MG63 (cell line): ENCODE measurements at regions not wholly inside any gene's neighbourhood (a gene's known extent, or its start where the extent isn't known, plus 50 kb on each side); places are given as distances from the start of the nearest gene placed in this dataset.

Experiments
- DNase-seq: peaks from one replicate; pipeline ENCODE4 v3.0.0-alpha.2; 2020
- H3K27me3 ChIP-seq: fragments of 250-450 bp; sonication (Bioruptor Pico); 2 replicates; pipeline ENCODE4 v1.5.1; 2020; ENCODE audit warnings: mild to moderate bottlenecking, moderate library complexity
- H3K36me3 ChIP-seq: fragments of 250-450 bp; sonication (Bioruptor Pico); 2 replicates; pipeline ENCODE4 v1.5.1; 2020; ENCODE audit warnings: mild to moderate bottlenecking, moderate library complexity
- H3K4me3 ChIP-seq: fragments of 250-450 bp; sonication (Bioruptor Pico); 2 replicates; pipeline ENCODE4 v1.5.1; 2020; ENCODE audit warnings: mild to moderate bottlenecking, moderate library complexity
- H3K9me3 ChIP-seq: fragments of 250-450 bp; sonication (Bioruptor Pico); 2 replicates; pipeline ENCODE4 v1.5.1; 2020; ENCODE audit warnings: mild to moderate bottlenecking, moderate library complexity

DNA sequence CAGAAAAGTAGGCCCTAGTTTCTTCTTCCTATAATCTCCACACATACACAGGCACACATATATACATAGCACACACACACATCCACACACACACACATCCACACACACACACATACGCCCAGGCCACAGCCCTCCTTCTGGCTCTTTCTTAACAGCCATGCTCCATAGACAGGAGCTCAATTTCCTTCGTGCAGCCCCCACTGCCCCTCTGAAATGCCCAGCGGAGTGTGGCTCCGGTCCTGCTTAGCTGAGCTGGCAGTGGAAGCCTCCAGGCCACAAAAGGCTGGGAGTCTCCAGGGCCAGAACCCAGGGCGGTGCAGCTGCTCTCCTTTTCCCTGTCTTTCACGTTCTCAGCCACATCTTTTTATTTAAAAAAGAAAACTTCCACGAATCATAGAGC, 282.9 kb upstream of the IGFBP3 start:
- no peak for DNase-seq
- H3K27me3 ChIP-seq, result no peaks in the 10 kb centered on the region
- no peaks in the 10 kb centered on the region for H3K9me3 ChIP-seq
- H3K4me3 ChIP-seq, result no peak overlapping the region
- H3K36me3 ChIP-seq, result no peaks in the 10 kb centered on the region

- Histone ChIP-seq H3K27me3 (no peaks in the 10 kb centered on the region), H3K9me3 (no peaks in the 10 kb centered on the region), H3K36me3 (no peaks in the 10 kb centered on the region), H3K4me3 (no peak overlapping the region)
- no peak for DNase-seq
Measured at GRCh38 chr7:46202379-46202778, 281.3 kb upstream of the IGFBP3 start.

DNA sequence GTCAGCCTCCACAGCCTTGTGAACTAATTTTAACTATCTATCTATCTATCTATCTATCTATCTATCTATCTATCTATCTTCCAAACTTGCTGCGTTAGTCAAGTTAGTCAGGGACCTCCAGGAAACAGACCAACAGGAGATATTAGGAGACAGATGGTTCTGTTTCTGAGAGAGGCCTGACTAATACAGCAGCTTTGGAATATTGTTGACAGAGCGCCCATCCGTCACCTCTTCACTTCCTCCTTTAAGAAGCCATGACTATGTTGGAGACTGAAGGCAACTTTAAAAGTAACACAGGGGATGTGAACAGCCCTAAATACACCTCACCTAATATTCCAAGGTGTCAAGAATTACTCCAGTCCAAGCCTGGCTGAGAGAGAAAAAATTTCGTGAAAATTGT, 280.9 kb upstream of the IGFBP3 start:
- H3K4me3 ChIP-seq, result no peak overlapping the region
- no peak for DNase-seq
- H3K27me3 ChIP-seq, result no peaks in the 10 kb centered on the region
- H3K36me3 ChIP-seq, result no peaks in the 10 kb centered on the region
- H3K9me3 ChIP-seq, result no peaks in the 10 kb centered on the region

- Histone ChIP-seq H3K9me3 (0 out of 2 replicates have a peak, but pooled peaks cover 3% of the 10 kb centered on the region), H3K36me3 (no peaks in the 10 kb centered on the region), H3K27me3 (no peaks in the 10 kb centered on the region), H3K4me3 (no peak overlapping the region)
- no peak for DNase-seq
Measured at GRCh38 chr7:46198701-46199100, 277.6 kb upstream of the IGFBP3 start.

- DNase-seq, result no peak
- Histone ChIP-seq H3K4me3 (no peak overlapping the region), H3K27me3 (no peaks in the 10 kb centered on the region), H3K36me3 (no peaks in the 10 kb centered on the region), H3K9me3 (0 out of 2 replicates have a peak, but pooled peaks cover 3% of the 10 kb centered on the region)
Measured at GRCh38 chr7:46197785-46198540, 276.9 kb upstream of the IGFBP3 start.

DNA sequence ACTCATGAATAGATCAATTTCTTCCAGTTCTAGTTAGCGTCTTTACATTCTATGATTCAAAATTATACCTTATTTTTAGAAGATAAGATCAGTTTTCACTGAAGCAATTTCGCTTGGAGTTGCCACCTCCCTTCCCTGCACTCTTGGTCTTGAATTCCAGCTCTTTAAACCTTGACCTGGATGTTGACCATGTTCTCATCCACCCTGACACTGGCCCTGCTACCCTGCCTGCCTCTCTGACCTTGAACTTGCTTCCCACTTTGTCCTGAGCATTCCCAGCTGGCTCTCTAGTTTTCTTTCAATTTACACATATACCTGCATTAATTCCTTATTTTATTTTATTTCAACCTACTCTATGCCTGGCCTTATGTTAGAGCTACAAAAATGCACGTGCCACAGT, 274.9 kb upstream of the IGFBP3 start:
- 0 out of 2 replicates have a peak, but pooled peaks cover 3% of the 10 kb centered on the region for H3K9me3 ChIP-seq
- no peak for DNase-seq
- H3K4me3 ChIP-seq, result no peak overlapping the region
- H3K36me3 ChIP-seq, result no peaks in the 10 kb centered on the region
- H3K27me3 ChIP-seq, result no peaks in the 10 kb centered on the region

DNA sequence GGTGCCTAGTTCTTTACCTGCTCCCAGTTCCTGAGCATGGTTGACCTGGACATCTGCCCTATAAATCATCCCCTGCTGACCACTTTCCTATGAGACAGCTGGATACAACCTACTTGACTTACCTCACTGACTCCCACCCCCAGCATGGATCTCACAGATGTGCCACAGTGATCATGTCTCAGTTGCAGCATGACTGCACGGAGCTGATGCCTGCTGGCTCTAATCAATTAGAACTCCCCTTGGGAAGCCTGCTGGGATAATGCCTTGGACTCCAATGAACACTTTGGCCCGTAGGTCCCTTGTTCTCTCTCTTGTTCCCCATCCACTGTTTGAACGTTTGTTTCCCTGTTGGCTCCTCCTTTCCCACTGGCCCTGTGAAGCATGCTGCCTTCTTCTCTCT, 271.2 kb upstream of the IGFBP3 start:
- Histone ChIP-seq H3K36me3 (no peaks in the 10 kb centered on the region), H3K9me3 (0 out of 2 replicates have a peak, but pooled peaks cover 3% of the 10 kb centered on the region), H3K27me3 (no peaks in the 10 kb centered on the region), H3K4me3 (no peak overlapping the region)
- DNase-seq, result peak; percentile 5

DNA sequence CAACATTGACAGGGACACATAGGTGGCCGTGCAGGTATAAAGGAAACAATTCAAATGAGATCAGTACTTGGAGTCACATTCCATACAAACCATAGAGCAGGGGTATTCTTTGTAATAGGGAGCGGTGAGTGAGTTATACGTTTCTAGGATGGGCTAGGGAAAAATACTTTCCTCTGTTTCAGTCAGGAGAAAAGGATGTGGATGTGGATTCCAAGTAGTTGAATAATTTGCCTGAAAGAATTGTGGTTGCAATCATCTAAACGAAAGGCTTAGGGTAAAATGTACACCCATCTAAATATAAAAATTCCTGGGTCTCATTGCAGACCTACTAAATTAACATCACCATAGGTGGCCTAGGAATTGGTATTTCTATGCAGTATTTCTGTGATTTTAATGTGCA, 270.7 kb upstream of the IGFBP3 start:
- DNase-seq, result no peak
- H3K4me3 ChIP-seq, result no peak overlapping the region
- H3K27me3 ChIP-seq, result no peaks in the 10 kb centered on the region
- H3K36me3 ChIP-seq, result no peaks in the 10 kb centered on the region
- H3K9me3 ChIP-seq, result 0 out of 2 replicates have a peak, but pooled peaks cover 3% of the 10 kb centered on the region

GRCh38 chr7:46191296-46191695, 270.2 kb upstream of the IGFBP3 start:
- H3K27me3 ChIP-seq, result no peaks in the 10 kb centered on the region
- no peaks in the 10 kb centered on the region for H3K36me3 ChIP-seq
- H3K4me3 ChIP-seq, result no peak overlapping the region
- DNase-seq, result no peak
- 0 out of 2 replicates have a peak, but pooled peaks cover 3% of the 10 kb centered on the region for H3K9me3 ChIP-seq

- no peaks in the 10 kb centered on the region for H3K36me3 ChIP-seq
- no peaks in the 10 kb centered on the region for H3K27me3 ChIP-seq
- no peaks in the 10 kb centered on the region for H3K9me3 ChIP-seq
- DNase-seq, result no peak
- no peak overlapping the region for H3K4me3 ChIP-seq
Measured at GRCh38 chr7:46189255-46189790, 268.3 kb upstream of the IGFBP3 start.

- no peaks in the 10 kb centered on the region for H3K27me3 ChIP-seq
- no peak overlapping the region for H3K4me3 ChIP-seq
- no peak for DNase-seq
- no peaks in the 10 kb centered on the region for H3K9me3 ChIP-seq
- H3K36me3 ChIP-seq, result no peaks in the 10 kb centered on the region
Measured at GRCh38 chr7:46186131-46186530, 265.1 kb upstream of the IGFBP3 start.

DNA sequence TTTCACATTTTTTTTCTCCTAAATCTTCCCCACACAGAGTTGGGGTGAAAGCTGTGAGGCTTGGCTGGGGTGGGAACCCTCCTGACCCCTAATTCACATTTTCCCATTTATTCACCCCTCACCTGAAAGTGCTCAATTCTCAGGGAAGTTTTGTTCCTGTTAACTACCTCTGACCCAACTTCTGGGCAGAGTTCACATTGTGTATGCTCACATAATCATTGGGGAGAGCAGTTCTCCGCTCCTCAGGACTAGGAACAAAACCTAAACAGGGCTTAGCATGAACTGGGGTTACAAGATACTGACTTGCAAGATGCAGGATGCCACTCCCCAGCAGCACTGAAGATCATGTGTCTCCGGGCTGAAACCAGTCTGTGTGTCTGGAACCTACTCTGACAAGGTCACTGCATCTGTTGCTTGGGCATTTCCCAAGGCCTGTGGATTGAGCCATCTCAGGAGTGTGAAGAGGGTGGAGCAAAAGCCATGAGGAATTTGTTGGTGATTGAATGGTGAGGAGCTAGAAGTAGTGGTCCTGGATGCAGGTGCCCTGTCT, 258.1 kb upstream of the IGFBP3 start:
- Histone ChIP-seq H3K27me3 (no peaks in the 10 kb centered on the region), H3K4me3 (no peak overlapping the region), H3K9me3 (no peaks in the 10 kb centered on the region), H3K36me3 (no peaks in the 10 kb centered on the region)
- no peak for DNase-seq

DNA sequence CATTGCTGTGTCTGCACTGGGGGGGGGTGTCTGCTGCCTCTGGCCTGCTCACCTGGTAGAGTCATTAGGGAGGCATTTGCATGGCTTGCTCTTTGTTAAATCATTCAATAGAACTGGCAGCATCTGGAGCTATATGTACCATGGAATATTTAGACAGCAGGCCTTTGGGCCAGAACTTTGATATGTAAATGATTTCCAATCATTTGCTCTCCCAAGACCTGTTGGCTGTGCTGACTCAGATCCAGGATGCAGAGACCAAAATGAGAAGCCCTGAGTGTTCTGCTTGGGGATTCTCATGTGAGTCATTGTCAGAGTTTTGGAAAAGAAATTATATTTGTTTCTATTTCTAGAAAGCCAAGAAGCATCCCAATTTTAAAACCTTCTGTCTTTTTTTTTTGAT, 257.6 kb upstream of the IGFBP3 start:
- Histone ChIP-seq H3K36me3 (no peaks in the 10 kb centered on the region), H3K27me3 (no peaks in the 10 kb centered on the region), H3K9me3 (no peaks in the 10 kb centered on the region), H3K4me3 (no peak overlapping the region)
- DNase-seq, result peak; percentile 51

DNA sequence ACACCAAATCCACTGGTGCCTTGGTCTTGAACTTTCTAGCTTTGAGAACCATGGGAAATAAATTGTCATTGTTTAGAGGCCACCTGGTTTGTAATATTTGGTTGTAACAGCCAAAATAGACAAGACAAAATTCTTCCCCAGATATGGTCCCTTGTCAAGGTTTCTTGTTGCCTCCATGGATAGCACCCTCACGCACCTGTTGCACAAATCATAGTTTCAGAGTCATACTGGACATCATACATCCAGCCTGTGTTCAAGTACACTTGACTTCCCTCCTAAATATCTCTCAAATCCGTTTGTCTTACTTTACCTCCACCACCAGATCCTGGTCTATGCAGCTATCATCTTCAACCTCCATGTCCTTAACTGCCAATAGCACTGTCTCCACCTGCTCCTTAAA, 256.7 kb upstream of the IGFBP3 start:
- Histone ChIP-seq H3K4me3 (no peak overlapping the region), H3K9me3 (no peaks in the 10 kb centered on the region), H3K36me3 (no peaks in the 10 kb centered on the region), H3K27me3 (no peaks in the 10 kb centered on the region)
- DNase-seq, result no peak

- Histone ChIP-seq H3K4me3 (no peak overlapping the region), H3K9me3 (no peaks in the 10 kb centered on the region), H3K36me3 (no peaks in the 10 kb centered on the region), H3K27me3 (no peaks in the 10 kb centered on the region)
- DNase-seq, result no peak
Measured at GRCh38 chr7:46175221-46175620, 254.1 kb upstream of the IGFBP3 start.

GRCh38 chr7:46174196-46174580, 253.1 kb upstream of the IGFBP3 start:
- Histone ChIP-seq H3K36me3 (no peaks in the 10 kb centered on the region), H3K27me3 (no peaks in the 10 kb centered on the region), H3K4me3 (no peak overlapping the region), H3K9me3 (no peaks in the 10 kb centered on the region)
- DNase-seq, result no peak

DNA sequence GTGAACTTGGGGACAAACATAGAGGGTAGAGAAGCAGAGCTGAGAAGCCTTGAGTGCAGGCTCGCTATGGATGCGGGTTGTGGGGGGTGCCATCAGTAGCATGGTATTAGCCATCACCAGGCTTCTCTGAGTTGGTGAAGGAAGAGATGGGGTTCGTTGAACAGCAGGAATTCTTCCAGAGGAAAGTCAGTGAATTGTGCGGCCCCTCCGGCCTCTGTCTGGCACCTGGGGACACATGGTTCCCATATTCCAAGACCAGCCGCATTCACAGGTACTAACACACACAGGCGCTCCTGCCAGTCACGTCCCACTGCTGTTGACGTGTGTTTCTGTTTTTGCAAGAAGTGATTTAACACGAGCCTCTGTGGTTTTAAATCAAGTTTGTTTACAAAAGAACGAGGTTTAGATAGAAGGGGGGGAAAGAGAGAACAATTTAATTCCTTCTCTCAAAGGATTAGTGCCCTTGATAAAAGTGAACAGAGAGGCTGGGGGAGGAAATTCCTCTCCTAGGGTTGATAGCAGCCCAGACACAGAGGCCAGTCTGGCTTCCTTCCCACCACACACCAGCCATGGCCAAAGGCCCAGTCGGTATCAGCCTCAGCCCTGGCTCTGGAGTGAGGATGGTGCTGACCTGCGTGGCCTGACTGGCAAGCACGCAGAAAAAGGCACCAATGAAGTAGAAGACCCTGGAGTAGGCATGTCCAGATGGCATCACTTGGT, 252.6 kb upstream of the IGFBP3 start:
- H3K36me3 ChIP-seq, result no peaks in the 10 kb centered on the region
- no peaks in the 10 kb centered on the region for H3K27me3 ChIP-seq
- no peaks in the 10 kb centered on the region for H3K9me3 ChIP-seq
- H3K4me3 ChIP-seq, result no peak overlapping the region
- no peak for DNase-seq
